Activated CD8-positive, alpha-beta memory T cell treated with anti-CD3 and anti-CD28 coated beads, Interleukin-2, amount 10 ng/mL, durations not matched to agents 7 days and 5 days (primary cell): ENCODE measurements at regions not wholly inside any gene's neighbourhood (a gene's known extent, or its start where the extent isn't known, plus 50 kb on each side); places are given as distances from the start of the nearest gene placed in this dataset.
"Not testable (repeated sequence)": the region's sequence is repeated elsewhere in the genome, so short reads cannot be mapped to it uniquely, and the experiment has no call there.

Experiments
- ATAC-seq: fragments of 150-1000 bp; cut with Tn5 transposase; one replicate; pipeline ENCODE4 v1.10.0; 2021; ENCODE audit warnings: moderate library complexity
- CTCF ChIA-PET: fragments of 350-600 bp; sonication (Branson Sonifier 250); formaldehyde crosslinking; loops from one replicate; lab custom pipeline; 2021; ENCODE audit warnings: antibody characterized with exemption; lab: Charles Lee
- DNase-seq: peaks from one replicate; pipeline ENCODE4 v3.0.0-alpha.2; 2020
- H3K27ac Mint-ChIP-seq: one replicate; pipeline ENCODE4 v1.8.0; 2021; ENCODE audit warnings: mild to moderate bottlenecking, mixed read lengths
- H3K27me3 Mint-ChIP-seq: one replicate; pipeline ENCODE4 v1.8.0; 2021; ENCODE audit warnings: mixed read lengths
- H3K36me3 Mint-ChIP-seq: one replicate; pipeline ENCODE4 v1.8.0; 2021; ENCODE audit warnings: mild to moderate bottlenecking, mixed read lengths
- H3K4me1 Mint-ChIP-seq: one replicate; pipeline ENCODE4 v1.8.0; 2021; ENCODE audit warnings: mixed read lengths
- H3K4me3 Mint-ChIP-seq: one replicate; pipeline ENCODE4 v1.8.0; 2021; ENCODE audit warnings: mild to moderate bottlenecking, moderate library complexity, mixed read lengths
- H3K9me3 Mint-ChIP-seq: one replicate; pipeline ENCODE4 v1.8.0; 2022; ENCODE audit warnings: low read depth, mixed read lengths

- CTCF ChIA-PET = no interaction called here
- Mint-ChIP-seq H3K4me3 (no peak overlapping the region), H3K9me3 (no peaks in the 10 kb centered on the region), H3K27me3 (peaks cover 49% of the 10 kb centered on the region), H3K27ac (no peak overlapping the region), H3K36me3 (no peaks in the 10 kb centered on the region), H3K4me1 (no peaks in the 10 kb centered on the region)
- ATAC-seq (no peak), DNase-seq (no peak)
These were observed 136.5 kb downstream of the MREG start for GRCh38 chr2:215876937-215877238.

GRCh38 chr2:215876139-215876936, 137.0 kb downstream of the MREG start:
- Mint-ChIP-seq H3K4me3 (no peak overlapping the region), H3K9me3 (no peaks in the 10 kb centered on the region), H3K4me1 (no peaks in the 10 kb centered on the region), H3K36me3 (no peaks in the 10 kb centered on the region), H3K27ac (no peak overlapping the region), H3K27me3 (peaks cover 47% of the 10 kb centered on the region)
- no peak for ATAC-seq
- CTCF ChIA-PET = no interaction called here
- DNase-seq = no peak

GRCh38 chr2:215874418-215874817, 138.9 kb downstream of the MREG start:
- no peak overlapping the region for H3K4me3 Mint-ChIP-seq
- H3K36me3 Mint-ChIP-seq = no peaks in the 10 kb centered on the region
- peaks cover 44% of the 10 kb centered on the region for H3K27me3 Mint-ChIP-seq
- H3K4me1 Mint-ChIP-seq = no peaks in the 10 kb centered on the region
- ATAC-seq (no peak), DNase-seq (no peak)
- H3K27ac Mint-ChIP-seq = no peak overlapping the region
- H3K9me3 Mint-ChIP-seq = no peaks in the 10 kb centered on the region
- CTCF ChIA-PET = no interaction called here

GRCh38 chr2:215870986-215871385, 142.4 kb downstream of the MREG start:
- Mint-ChIP-seq H3K36me3 (no peaks in the 10 kb centered on the region), H3K27me3 (peaks cover 29% of the 10 kb centered on the region), H3K27ac (no peak overlapping the region), H3K9me3 (no peaks in the 10 kb centered on the region), H3K4me3 (no peak overlapping the region), H3K4me1 (no peaks in the 10 kb centered on the region)
- CTCF ChIA-PET = interaction anchor here (1.5 kb wide), 1 partner anchor 10 kb away, joined by 4 read pairs; no protein-coding TSS in a partner anchor
- ATAC-seq (no peak), DNase-seq (no peak)

GRCh38 chr2:215870088-215870490, 143.3 kb downstream of the MREG start:
- CTCF ChIA-PET = no interaction called here
- DNase-seq (no peak), ATAC-seq (no peak)
- Mint-ChIP-seq H3K27me3 (peaks cover 20% of the 10 kb centered on the region), H3K9me3 (no peaks in the 10 kb centered on the region), H3K36me3 (no peaks in the 10 kb centered on the region), H3K4me3 (no peak overlapping the region), H3K27ac (no peak overlapping the region), H3K4me1 (no peaks in the 10 kb centered on the region)

- H3K27me3 Mint-ChIP-seq = peaks cover 13% of the 10 kb centered on the region
- H3K4me3 Mint-ChIP-seq = no peak overlapping the region
- CTCF ChIA-PET = no interaction called here
- no peaks in the 10 kb centered on the region for H3K9me3 Mint-ChIP-seq
- H3K27ac Mint-ChIP-seq = no peak overlapping the region
- no peak for ATAC-seq
- H3K4me1 Mint-ChIP-seq = no peaks in the 10 kb centered on the region
- no peaks in the 10 kb centered on the region for H3K36me3 Mint-ChIP-seq
- no peak for DNase-seq
These were observed 144.4 kb downstream of the MREG start for GRCh38 chr2:215868846-215869543.

- DNase-seq (no peak), ATAC-seq (no peak)
- CTCF ChIA-PET = no interaction called here
- Mint-ChIP-seq H3K36me3 (no peaks in the 10 kb centered on the region), H3K9me3 (no peaks in the 10 kb centered on the region), H3K4me1 (no peaks in the 10 kb centered on the region), H3K4me3 (no peak overlapping the region), H3K27me3 (peaks cover 16% of the 10 kb centered on the region), H3K27ac (no peak overlapping the region)
These were observed 146.7 kb downstream of the MREG start for GRCh38 chr2:215866606-215867005.

- H3K4me1 Mint-ChIP-seq = no peaks in the 10 kb centered on the region
- H3K27me3 Mint-ChIP-seq = peaks cover 13% of the 10 kb centered on the region
- DNase-seq = no peak
- CTCF ChIA-PET = interaction anchor here (0.5 kb wide), 1 partner anchor 86 kb away, joined by 3 read pairs; no protein-coding TSS in a partner anchor
- no peaks in the 10 kb centered on the region for H3K36me3 Mint-ChIP-seq
- no peak overlapping the region for H3K27ac Mint-ChIP-seq
- H3K4me3 Mint-ChIP-seq = no peak overlapping the region
- H3K9me3 Mint-ChIP-seq = no peaks in the 10 kb centered on the region
- ATAC-seq = no peak
These were observed 149.7 kb downstream of the MREG start for GRCh38 chr2:215863687-215864086.

- Mint-ChIP-seq H3K4me3 (no peak overlapping the region), H3K9me3 (no peaks in the 10 kb centered on the region), H3K36me3 (no peaks in the 10 kb centered on the region), H3K4me1 (no peaks in the 10 kb centered on the region), H3K27me3 (peaks cover 12% of the 10 kb centered on the region), H3K27ac (no peak overlapping the region)
- ATAC-seq = no peak
- DNase-seq = no peak
- CTCF ChIA-PET = no interaction called here
These were observed 151.0 kb downstream of the MREG start for GRCh38 chr2:215862351-215862771.

GRCh38 chr2:215861607-215862350, 151.6 kb downstream of the MREG start:
- H3K4me3 Mint-ChIP-seq = no peak overlapping the region
- CTCF ChIA-PET = no interaction called here

GRCh38 chr2:215856080-215856479, 157.3 kb downstream of the MREG start:
- H3K4me1 Mint-ChIP-seq = no peaks in the 10 kb centered on the region
- H3K36me3 Mint-ChIP-seq = no peaks in the 10 kb centered on the region
- DNase-seq (no peak), ATAC-seq (no peak)
- CTCF ChIA-PET = no interaction called here
- peaks cover 10% of the 10 kb centered on the region for H3K9me3 Mint-ChIP-seq
- H3K4me3 Mint-ChIP-seq = no peak overlapping the region
- peaks cover 7% of the 10 kb centered on the region for H3K27me3 Mint-ChIP-seq
- H3K27ac Mint-ChIP-seq = no peak overlapping the region

More at GRCh38 chr2:215861607-215862350, 151.6 kb downstream of the MREG start:
- Mint-ChIP-seq H3K4me1 (no peaks in the 10 kb centered on the region), H3K9me3 (no peaks in the 10 kb centered on the region), H3K27ac (no peak overlapping the region), H3K27me3 (peaks cover 10% of the 10 kb centered on the region), H3K36me3 (no peaks in the 10 kb centered on the region)
- ATAC-seq = no peak
- DNase-seq = no peak

- CTCF ChIA-PET, H3K27ac Mint-ChIP-seq, ATAC-seq, H3K36me3 Mint-ChIP-seq, H3K4me3 Mint-ChIP-seq, H3K27me3 Mint-ChIP-seq, H3K4me1 Mint-ChIP-seq, DNase-seq: not testable (repeated sequence)
- H3K9me3 Mint-ChIP-seq = peaks cover 10% of the 10 kb centered on the region
These were observed 158.0 kb downstream of the MREG start for GRCh38 chr2:215855308-215855707.

GRCh38 chr2:215854008-215854407, 159.3 kb downstream of the MREG start:
- Mint-ChIP-seq H3K36me3 (no peaks in the 10 kb centered on the region), H3K4me1 (no peaks in the 10 kb centered on the region), H3K27ac (no peak overlapping the region), H3K4me3 (no peak overlapping the region), H3K9me3 (peaks cover 10% of the 10 kb centered on the region), H3K27me3 (peaks cover 7% of the 10 kb centered on the region)
- CTCF ChIA-PET = no interaction called here
- no peak for ATAC-seq
- no peak for DNase-seq
